VCaP (cell line): ENCODE measurements at regions not wholly inside any gene's neighbourhood (a gene's known extent, or its start where the extent isn't known, plus 50 kb on each side); places are given as distances from the start of the nearest gene placed in this dataset.

Experiments
- H3K27ac ChIP-seq: fragments of 450-650 bp; 2 replicates; pipeline ENCODE4 v1.5.1; 2017
- TF ChIP-seq, protein P1 (sequence below): fragments of 450-650 bp; conservative IDR thresholded peaks from 2 replicates; pipeline ENCODE4 v1.5.1; 2017; ENCODE audit warnings: mild to moderate bottlenecking, moderate library complexity

DNA sequence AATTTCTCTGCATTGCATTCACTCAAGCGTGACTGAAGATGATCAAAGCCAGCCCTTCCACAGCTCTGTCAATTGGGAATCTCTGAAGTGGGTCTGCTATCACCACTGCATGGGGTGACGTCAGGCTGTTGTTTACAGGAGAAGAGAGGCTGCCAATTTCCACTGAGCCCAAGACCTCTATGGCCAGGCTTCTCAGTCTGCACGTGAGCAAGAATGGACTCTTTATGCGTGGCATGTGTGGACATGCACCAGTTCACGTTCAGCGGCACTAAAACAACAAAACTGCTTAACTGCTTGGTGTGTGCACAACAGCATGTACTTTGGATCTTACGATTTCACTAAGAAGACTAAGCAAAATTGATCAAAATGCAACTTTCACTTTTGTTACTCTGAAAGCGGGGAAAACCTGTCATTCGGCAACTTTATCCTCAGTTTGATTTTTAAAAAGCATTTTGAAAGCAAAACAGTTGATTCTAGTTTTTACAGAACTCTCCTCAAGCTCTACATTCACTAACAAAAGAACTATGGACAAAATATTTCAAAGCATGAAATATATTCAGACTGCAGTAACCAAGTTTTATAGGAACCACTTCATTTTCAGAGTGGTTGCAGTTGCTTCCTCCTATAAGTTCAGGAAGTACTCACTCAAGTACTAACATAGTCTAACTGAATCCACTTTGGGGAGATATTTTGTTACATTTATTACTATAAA is 77.0 kb upstream of the SERTAD2 start:
- TF ChIP-seq, protein P1, sequence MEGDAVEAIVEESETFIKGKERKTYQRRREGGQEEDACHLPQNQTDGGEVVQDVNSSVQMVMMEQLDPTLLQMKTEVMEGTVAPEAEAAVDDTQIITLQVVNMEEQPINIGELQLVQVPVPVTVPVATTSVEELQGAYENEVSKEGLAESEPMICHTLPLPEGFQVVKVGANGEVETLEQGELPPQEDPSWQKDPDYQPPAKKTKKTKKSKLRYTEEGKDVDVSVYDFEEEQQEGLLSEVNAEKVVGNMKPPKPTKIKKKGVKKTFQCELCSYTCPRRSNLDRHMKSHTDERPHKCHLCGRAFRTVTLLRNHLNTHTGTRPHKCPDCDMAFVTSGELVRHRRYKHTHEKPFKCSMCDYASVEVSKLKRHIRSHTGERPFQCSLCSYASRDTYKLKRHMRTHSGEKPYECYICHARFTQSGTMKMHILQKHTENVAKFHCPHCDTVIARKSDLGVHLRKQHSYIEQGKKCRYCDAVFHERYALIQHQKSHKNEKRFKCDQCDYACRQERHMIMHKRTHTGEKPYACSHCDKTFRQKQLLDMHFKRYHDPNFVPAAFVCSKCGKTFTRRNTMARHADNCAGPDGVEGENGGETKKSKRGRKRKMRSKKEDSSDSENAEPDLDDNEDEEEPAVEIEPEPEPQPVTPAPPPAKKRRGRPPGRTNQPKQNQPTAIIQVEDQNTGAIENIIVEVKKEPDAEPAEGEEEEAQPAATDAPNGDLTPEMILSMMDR = no peak
- peak overlapping the region; percentile 46 for H3K27ac ChIP-seq

DNA sequence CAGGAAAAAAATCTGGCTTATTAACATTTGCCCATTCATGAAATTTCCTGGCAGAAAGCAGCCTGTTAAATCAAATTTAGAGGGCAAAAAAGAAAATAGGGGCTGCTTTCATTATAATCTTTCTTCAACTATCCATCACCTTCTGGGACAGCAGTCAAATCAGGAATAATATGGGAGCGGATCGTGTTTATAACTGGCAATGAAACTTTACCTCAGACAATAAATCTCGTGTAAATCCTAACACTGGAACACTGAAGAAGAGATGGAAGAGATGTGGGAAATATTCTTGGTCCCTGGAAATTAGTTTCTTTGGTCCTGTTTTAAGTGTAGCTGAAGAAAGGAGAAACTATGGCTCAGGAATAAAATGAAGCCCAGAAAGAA is 77.5 kb upstream of the SERTAD2 start:
- TF ChIP-seq, protein P1 = no peak
- peak overlapping the region; percentile 46 for H3K27ac ChIP-seq

DNA sequence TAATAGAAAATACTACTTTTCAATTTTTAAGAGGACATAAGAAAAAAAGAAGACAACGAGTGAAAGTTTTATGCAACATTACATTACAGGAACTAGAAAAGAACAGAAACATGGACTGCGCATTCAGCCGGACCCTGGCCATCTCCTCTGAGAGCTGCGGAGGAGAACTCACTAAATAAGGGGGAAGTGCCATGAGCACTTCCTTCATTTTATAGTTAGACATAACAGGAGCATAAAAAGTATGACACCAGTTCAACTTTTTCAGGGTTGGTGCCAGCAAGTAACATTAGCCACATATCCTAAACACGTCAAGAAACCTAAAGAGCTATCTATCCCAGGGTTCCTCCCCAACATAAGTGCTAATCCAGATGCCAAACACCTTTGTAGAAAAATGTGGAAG is 78.0 kb upstream of the SERTAD2 start:
- H3K27ac ChIP-seq = no peak overlapping the region
- TF ChIP-seq, protein P1 = no peak

DNA sequence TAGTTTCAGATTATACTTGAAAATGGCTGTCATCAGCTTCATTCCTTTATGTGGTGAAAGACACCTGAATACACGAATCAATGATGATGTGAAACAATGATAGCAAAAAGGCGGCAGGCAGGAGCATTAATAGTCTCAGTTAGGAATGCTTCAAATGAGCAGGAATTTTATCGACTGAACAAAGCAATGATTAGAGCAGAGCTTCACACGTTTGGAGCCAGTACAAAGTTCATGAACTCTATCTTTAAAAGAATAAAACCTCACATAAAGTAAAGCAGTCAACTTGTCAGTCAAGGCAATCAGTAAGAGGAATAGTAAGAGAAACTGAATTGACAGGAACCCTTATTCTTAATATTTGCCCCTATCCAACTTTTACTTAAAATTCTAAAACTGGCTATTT is 78.4 kb upstream of the SERTAD2 start:
- no peak overlapping the region for H3K27ac ChIP-seq
- TF ChIP-seq, protein P1 = no peak

DNA sequence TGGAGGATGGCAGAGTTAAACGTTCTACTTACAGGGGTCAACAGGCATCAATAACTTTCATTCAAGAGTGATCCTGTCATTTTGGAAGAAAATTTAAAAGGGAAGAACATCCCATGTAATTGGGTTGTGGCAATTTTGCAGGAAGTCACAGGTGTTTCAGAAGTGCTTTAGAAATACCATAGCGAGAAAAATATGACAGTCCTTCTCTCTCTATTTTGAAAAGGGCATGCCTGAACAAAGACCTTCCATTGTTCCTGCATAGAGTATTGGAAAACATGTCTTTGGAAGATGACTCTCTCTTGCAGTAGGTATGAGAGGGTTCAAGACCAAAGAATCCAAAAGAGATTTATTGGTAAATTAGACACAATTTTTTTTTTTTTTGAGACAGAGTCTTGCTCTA is 81.8 kb upstream of the SERTAD2 start:
- TF ChIP-seq, protein P1 = no peak
- no peak overlapping the region for H3K27ac ChIP-seq

DNA sequence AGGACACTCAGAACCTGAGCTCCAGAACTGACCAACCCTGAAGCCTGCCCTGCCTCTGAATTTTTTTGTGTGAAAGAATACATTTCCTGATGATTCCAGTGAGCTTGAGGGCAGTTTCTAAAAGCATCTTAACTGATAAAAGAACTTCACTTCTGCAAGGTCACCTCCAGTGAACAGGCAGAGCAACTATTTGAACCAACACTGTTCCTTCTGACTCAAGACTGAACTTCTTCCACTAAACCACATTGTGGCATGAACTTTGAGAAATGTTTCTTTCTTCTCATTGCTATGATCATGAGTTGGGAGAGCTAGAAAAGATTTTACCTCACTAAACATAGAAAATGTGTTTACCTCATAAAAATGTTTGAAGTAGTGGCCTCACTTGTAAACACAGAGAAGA is 83.8 kb upstream of the SERTAD2 start:
- TF ChIP-seq, protein P1 = no peak
- H3K27ac ChIP-seq = no peak overlapping the region

DNA sequence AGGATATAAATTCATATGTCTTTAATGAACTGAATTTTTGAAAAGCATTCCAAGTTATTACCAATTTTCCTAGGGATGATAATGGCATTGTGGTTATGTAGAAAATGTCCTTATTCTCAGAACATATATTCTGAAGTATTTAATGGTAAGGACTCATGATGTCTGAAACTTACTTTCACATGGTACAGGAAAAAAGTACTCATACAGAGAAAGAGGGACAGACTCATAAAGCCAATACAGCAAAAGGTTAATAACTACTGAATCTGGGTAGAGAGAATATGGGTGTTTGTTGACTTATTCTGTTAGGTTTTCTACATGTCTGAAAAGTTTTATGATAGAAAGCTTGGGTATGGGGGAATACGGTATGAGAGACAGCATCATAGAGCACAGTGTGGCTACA is 84.3 kb upstream of the SERTAD2 start:
- H3K27ac ChIP-seq = no peak overlapping the region
- TF ChIP-seq, protein P1 = no peak
